Neural crest cell (in vitro differentiated cells): ENCODE measurements at regions not wholly inside any gene's neighbourhood (a gene's known extent, or its start where the extent isn't known, plus 50 kb on each side); places are given as distances from the start of the nearest gene placed in this dataset.
"Not testable (repeated sequence)": the region's sequence is repeated elsewhere in the genome, so short reads cannot be mapped to it uniquely, and the experiment has no call there.

Experiments
- DNase-seq: peaks from one replicate; pipeline ENCODE4 v3.0.0; 2021; ENCODE audit warnings: low read depth, mixed read lengths, low spot score
- H3K27ac Mint-ChIP-seq: one replicate; pipeline ENCODE4 v1.8.0; 2021; ENCODE audit warnings: mild to moderate bottlenecking, mixed read lengths; ENCODE audit not compliant: unreplicated experiment
- H3K27me3 Mint-ChIP-seq: 2 replicates; pipeline ENCODE4 v1.8.0; 2021; ENCODE audit warnings: low read depth, mild to moderate bottlenecking, mixed read lengths
- H3K36me3 Mint-ChIP-seq: 2 replicates; pipeline ENCODE4 v1.8.0; 2021; ENCODE audit warnings: low read depth, mild to moderate bottlenecking, mixed read lengths
- H3K4me1 Mint-ChIP-seq: 2 replicates; pipeline ENCODE4 v1.8.0; 2021; ENCODE audit warnings: mixed read lengths
- H3K4me3 Mint-ChIP-seq: one replicate; pipeline ENCODE4 v1.8.0; 2021; ENCODE audit warnings: mild to moderate bottlenecking, mixed read lengths
- H3K9me3 Mint-ChIP-seq: 2 replicates; pipeline ENCODE4 v1.8.0; 2021; ENCODE audit warnings: mixed read lengths
- TF ChIP-seq, protein P1 (sequence below): fragments of 200-600 bp; sonication (generic); conservative IDR thresholded peaks from 2 replicates; pipeline ENCODE4 v1.5.0; 2021; ENCODE audit warnings: antibody characterized with exemption, mild to moderate bottlenecking

DNA sequence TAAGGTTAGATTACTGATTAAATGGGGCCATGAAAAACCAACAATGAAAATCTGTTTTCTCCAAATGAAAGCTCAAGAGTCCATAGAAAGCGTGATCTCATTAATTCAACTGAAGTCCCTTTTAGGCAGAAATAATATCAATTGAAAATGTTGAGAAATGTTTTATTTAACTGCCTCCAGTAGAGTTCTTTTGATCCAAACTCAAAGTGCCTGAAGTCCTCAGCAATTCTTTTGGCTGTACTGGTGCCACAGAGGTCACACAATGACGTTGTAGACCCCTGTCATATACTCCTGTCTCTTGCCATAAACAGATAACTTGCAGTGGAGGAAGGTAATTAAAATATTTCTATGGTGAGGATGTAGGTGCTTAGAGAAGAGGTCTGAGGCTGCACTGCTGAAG, 1420.5 kb downstream of the CDH12 start:
- Mint-ChIP-seq H3K9me3 (no peaks in the 10 kb centered on the region), H3K27me3 (no peaks in the 10 kb centered on the region), H3K4me3 (no peak overlapping the region), H3K36me3 (no peaks in the 10 kb centered on the region), H3K4me1 (no peaks in the 10 kb centered on the region), H3K27ac (no peak overlapping the region)
- DNase-seq: no peak
- TF ChIP-seq, protein P1, sequence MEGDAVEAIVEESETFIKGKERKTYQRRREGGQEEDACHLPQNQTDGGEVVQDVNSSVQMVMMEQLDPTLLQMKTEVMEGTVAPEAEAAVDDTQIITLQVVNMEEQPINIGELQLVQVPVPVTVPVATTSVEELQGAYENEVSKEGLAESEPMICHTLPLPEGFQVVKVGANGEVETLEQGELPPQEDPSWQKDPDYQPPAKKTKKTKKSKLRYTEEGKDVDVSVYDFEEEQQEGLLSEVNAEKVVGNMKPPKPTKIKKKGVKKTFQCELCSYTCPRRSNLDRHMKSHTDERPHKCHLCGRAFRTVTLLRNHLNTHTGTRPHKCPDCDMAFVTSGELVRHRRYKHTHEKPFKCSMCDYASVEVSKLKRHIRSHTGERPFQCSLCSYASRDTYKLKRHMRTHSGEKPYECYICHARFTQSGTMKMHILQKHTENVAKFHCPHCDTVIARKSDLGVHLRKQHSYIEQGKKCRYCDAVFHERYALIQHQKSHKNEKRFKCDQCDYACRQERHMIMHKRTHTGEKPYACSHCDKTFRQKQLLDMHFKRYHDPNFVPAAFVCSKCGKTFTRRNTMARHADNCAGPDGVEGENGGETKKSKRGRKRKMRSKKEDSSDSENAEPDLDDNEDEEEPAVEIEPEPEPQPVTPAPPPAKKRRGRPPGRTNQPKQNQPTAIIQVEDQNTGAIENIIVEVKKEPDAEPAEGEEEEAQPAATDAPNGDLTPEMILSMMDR: no peak

DNA sequence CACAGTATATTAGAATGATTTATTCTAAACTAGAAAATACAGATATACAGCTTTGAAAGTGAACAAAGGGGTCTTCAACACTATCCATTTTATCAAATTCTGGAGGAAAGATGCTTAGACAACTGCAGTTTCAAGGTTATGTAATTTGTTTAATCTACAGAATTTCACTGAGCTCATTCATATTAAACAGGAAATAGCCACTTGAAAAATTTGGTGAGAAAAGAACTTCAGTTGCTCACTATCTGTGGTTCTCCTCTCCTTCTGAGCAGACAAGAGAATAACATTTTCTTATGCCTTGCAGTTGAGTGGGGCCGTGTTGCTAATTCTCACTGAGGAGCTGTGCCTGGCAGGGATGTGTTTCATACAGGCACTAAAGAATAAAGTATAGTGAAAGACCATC, 1428.2 kb downstream of the CDH12 start:
- TF ChIP-seq, protein P1: no peak
- no peak overlapping the region for H3K4me3 Mint-ChIP-seq

DNA sequence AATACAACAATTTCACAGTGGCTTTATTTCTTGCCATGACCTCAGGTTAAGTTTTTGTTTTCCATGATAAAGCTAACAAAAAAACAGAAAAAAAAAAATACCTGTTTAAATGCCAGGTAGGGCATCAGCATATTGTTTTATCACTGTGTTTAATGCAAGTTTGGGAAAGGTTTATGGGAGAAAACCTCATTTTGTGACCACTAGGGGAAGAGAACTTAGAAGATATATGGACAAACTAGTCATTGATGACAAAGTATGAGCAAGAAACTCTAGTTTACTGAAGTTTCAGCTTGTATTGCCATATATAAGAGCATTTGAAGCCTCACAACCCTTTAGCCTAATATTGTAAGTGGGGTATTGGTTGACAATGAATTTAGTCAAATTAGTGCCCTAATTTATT, 1431.4 kb upstream of the CDH18 start:
- Mint-ChIP-seq H3K9me3 (no peaks in the 10 kb centered on the region), H3K36me3 (no peaks in the 10 kb centered on the region), H3K4me1 (no peaks in the 10 kb centered on the region), H3K27me3 (no peaks in the 10 kb centered on the region), H3K4me3 (no peak overlapping the region), H3K27ac (no peak overlapping the region)
- no peak for DNase-seq
- TF ChIP-seq, protein P1: peak; percentile 30

More for the DNA sequence above, 1428.2 kb downstream of the CDH12 start:
- H3K27ac Mint-ChIP-seq: no peak overlapping the region
- no peaks in the 10 kb centered on the region for H3K4me1 Mint-ChIP-seq
- no peaks in the 10 kb centered on the region for H3K27me3 Mint-ChIP-seq
- no peaks in the 10 kb centered on the region for H3K36me3 Mint-ChIP-seq
- DNase-seq: no peak
- no peaks in the 10 kb centered on the region for H3K9me3 Mint-ChIP-seq

DNA sequence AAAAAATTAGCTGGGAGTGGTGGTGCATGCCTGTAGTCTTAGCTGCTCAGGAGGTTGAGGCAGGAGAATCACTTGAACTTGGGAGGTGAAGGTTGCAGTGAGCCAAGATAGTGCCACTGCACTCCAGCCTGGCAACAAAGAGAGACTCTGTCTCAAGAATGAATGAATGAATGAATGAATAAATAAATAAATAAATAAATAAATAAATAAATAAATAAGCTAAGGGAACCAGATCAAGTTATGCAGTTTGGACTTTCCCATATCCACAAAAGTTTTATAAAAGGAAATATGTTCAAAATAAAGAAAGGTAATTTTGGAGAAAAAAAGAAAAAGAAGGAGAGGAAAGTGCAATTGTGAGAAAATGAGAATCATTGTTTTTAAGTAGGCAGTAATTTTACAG, 1414.1 kb upstream of the CDH18 start:
- not testable (repeated sequence) for H3K4me3 Mint-ChIP-seq, H3K27ac Mint-ChIP-seq, H3K4me1 Mint-ChIP-seq, H3K36me3 Mint-ChIP-seq, H3K9me3 Mint-ChIP-seq, DNase-seq, H3K27me3 Mint-ChIP-seq

DNA sequence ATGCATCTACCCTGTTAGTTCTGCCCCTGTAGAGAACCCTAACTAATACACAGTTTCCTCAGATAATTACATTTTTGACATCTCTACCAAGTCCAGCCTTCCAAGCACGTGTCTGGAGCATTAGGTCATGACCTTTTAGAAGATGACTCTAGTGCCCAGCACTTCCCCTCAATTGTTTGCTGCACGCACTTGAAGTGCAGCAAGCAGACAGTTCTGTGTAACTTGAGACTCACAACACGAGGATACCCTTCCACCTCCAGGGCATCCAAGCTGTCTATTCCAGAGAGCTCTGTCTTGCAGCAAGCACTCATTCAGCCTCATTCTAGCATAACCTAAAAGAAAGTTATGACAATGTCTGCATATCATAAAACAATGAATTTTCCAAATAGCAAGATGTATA, 1410.5 kb upstream of the CDH18 start:
- no peaks in the 10 kb centered on the region for H3K36me3 Mint-ChIP-seq
- no peak for DNase-seq
- peaks cover 5% of the 10 kb centered on the region for H3K4me1 Mint-ChIP-seq
- H3K27ac Mint-ChIP-seq: no peak overlapping the region
- TF ChIP-seq, protein P1: no peak
- H3K27me3 Mint-ChIP-seq: no peaks in the 10 kb centered on the region
- H3K9me3 Mint-ChIP-seq: no peaks in the 10 kb centered on the region
- no peak overlapping the region for H3K4me3 Mint-ChIP-seq

DNA sequence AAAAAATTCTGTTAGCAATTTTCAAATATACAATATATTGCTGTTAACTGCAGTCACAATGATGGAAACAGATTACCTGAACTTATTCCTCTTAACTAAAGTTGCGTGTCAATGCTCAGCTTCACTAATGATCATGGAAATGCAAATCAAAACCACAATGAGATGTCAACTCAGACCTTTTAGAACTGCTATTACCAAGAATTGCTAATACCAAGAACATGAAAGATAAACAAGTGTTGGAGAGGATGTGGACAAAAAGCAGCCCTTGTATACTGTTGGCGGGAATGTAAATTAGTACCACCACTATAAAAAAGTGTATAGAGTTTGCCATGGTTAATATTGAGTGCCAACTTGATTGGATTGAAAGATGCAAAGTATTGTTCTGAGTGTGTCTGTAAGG, 1409.7 kb upstream of the CDH18 start:
- no peak overlapping the region for H3K4me3 Mint-ChIP-seq
- no peaks in the 10 kb centered on the region for H3K36me3 Mint-ChIP-seq
- H3K27ac Mint-ChIP-seq: no peak overlapping the region
- peaks cover 5% of the 10 kb centered on the region for H3K4me1 Mint-ChIP-seq
- TF ChIP-seq, protein P1: no peak
- H3K27me3 Mint-ChIP-seq: no peaks in the 10 kb centered on the region
- H3K9me3 Mint-ChIP-seq: no peaks in the 10 kb centered on the region
- DNase-seq: no peak
